H9 (cell line): ENCODE measurements at regions not wholly inside any gene's neighbourhood (a gene's known extent, or its start where the extent isn't known, plus 50 kb on each side); places are given as distances from the start of the nearest gene placed in this dataset.

Experiments used
- DNase-seq: peaks from one replicate; pipeline ENCODE4 v3.0.0-alpha.2; 2017
- H2AFZ ChIP-seq: one replicate; pipeline ENCODE4 v1.6.1; 2013; ENCODE audit warnings: mild to moderate bottlenecking, low read length, control low read depth, moderate library complexity
- H2AK5ac ChIP-seq: 2 replicates; pipeline ENCODE4 v1.6.1; 2013; ENCODE audit warnings: low read length, control low read depth, mixed read lengths; ENCODE audit not compliant: insufficient read length
- H2BK120ac ChIP-seq: one replicate; pipeline ENCODE4 v1.6.1; 2013; ENCODE audit warnings: low read depth, mild to moderate bottlenecking, low read length, control low read depth, inconsistent platforms; ENCODE audit not compliant: poor library complexity, severe bottlenecking
- H2BK12ac ChIP-seq: 2 replicates; pipeline ENCODE4 v1.6.1; 2013; ENCODE audit warnings: low read length, control low read depth, mixed read lengths, low read depth; ENCODE audit not compliant: insufficient read length
- H2BK15ac ChIP-seq: 2 replicates; pipeline ENCODE4 v1.6.1; 2013; ENCODE audit warnings: low read depth, low read length, control low read depth
- H2BK20ac ChIP-seq: one replicate; pipeline ENCODE4 v1.6.1; 2013; ENCODE audit warnings: low read depth, mild to moderate bottlenecking, low read length, control low read depth, inconsistent platforms; ENCODE audit not compliant: poor library complexity, severe bottlenecking
- H2BK5ac ChIP-seq: 2 replicates; pipeline ENCODE4 v1.6.1; 2013; ENCODE audit warnings: low read length, control low read depth, mixed read lengths; ENCODE audit not compliant: insufficient read length
- H3K14ac ChIP-seq: 2 replicates; pipeline ENCODE4 v1.6.1; 2013; ENCODE audit warnings: low read length, control low read depth; ENCODE audit not compliant: insufficient read depth
- H3K18ac ChIP-seq: 2 replicates; pipeline ENCODE4 v1.6.1; 2013; ENCODE audit warnings: low read depth, mild to moderate bottlenecking, mixed read lengths, low read length, control low read depth; ENCODE audit not compliant: insufficient read length
- H3K23ac ChIP-seq: 2 replicates; pipeline ENCODE4 v1.6.1; 2013; ENCODE audit warnings: low read length, control low read depth, mixed read lengths, low read depth; ENCODE audit not compliant: insufficient read length
- H3K23me2 ChIP-seq: 2 replicates; pipeline ENCODE4 v1.6.1; 2013; ENCODE audit warnings: low read depth, mild to moderate bottlenecking, mixed read lengths, low read length, control low read depth; ENCODE audit not compliant: insufficient read length, poor library complexity, severe bottlenecking
- H3K27ac ChIP-seq: 2 replicates; pipeline ENCODE4 v1.5.1; 2013; ENCODE audit warnings: low read length, control low read depth, mixed read lengths, low read depth; ENCODE audit not compliant: insufficient read length
- H3K27me3 ChIP-seq: 2 replicates; pipeline ENCODE4 v1.6.1; 2013; ENCODE audit warnings: low read length, control low read depth, inconsistent platforms; ENCODE audit not compliant: insufficient read depth
- H3K4ac ChIP-seq: 2 replicates; pipeline ENCODE4 v1.6.1; 2013; ENCODE audit warnings: low read depth, mild to moderate bottlenecking, control low read depth, inconsistent platforms, low read length, moderate library complexity
- H3K4me1 ChIP-seq: 2 replicates; pipeline ENCODE4 v1.6.1; 2013; ENCODE audit warnings: low read length, control low read depth, inconsistent platforms; ENCODE audit not compliant: insufficient read depth
- H3K4me2 ChIP-seq: 2 replicates; pipeline ENCODE4 v1.6.1; 2013; ENCODE audit warnings: low read length, control low read depth, mixed read lengths; ENCODE audit not compliant: insufficient read length, insufficient read depth
- H3K56ac ChIP-seq: 2 replicates; pipeline ENCODE4 v1.6.1; 2013; ENCODE audit warnings: low read depth, mild to moderate bottlenecking, mixed read lengths, low read length, control low read depth; ENCODE audit not compliant: insufficient read length
- H3K79me1 ChIP-seq: 2 replicates; pipeline ENCODE4 v1.6.1; 2013; ENCODE audit warnings: low read depth, mild to moderate bottlenecking, moderate library complexity, low read length, control low read depth, inconsistent platforms; ENCODE audit not compliant: insufficient read depth, poor library complexity, severe bottlenecking
- H3K79me2 ChIP-seq: 2 replicates; pipeline ENCODE4 v1.6.1; 2013; ENCODE audit warnings: low read length, control low read depth, inconsistent platforms; ENCODE audit not compliant: insufficient read depth
- H3K9ac ChIP-seq: 2 replicates; pipeline ENCODE4 v1.6.1; 2013; ENCODE audit warnings: low read length, control low read depth, mixed read lengths; ENCODE audit not compliant: insufficient read length; ENCODE audit errors: extremely low read depth
- H3K9me3 ChIP-seq: one replicate; pipeline ENCODE4 v1.6.1; 2013; ENCODE audit warnings: low read depth, low read length, inconsistent platforms; ENCODE audit not compliant: control insufficient read depth
- H3T11ph ChIP-seq: one replicate; pipeline ENCODE4 v1.6.1; 2013; ENCODE audit warnings: mild to moderate bottlenecking, low read length, control low read depth, inconsistent platforms
- H4K20me1 ChIP-seq: one replicate; pipeline ENCODE4 v1.6.1; 2013; ENCODE audit not compliant: control insufficient read depth, insufficient read length, insufficient read depth
- H4K5ac ChIP-seq: 2 replicates; pipeline ENCODE4 v1.6.1; 2013; ENCODE audit warnings: low read depth, mild to moderate bottlenecking, mixed read lengths, low read length, control low read depth; ENCODE audit not compliant: insufficient read length
- H4K8ac ChIP-seq: replicated peaks from 2 replicates; pipeline ENCODE4 v1.6.1; 2013; ENCODE audit warnings: low read length, control low read depth, mixed read lengths, low read depth; ENCODE audit not compliant: insufficient read length
- H4K91ac ChIP-seq: 2 replicates; pipeline ENCODE4 v1.6.1; 2013; ENCODE audit warnings: low read depth, mild to moderate bottlenecking, moderate library complexity, mixed read lengths, low read length, control low read depth; ENCODE audit not compliant: insufficient read length
- H3K27ac Mint-ChIP-seq, 3 experiments: 2 replicates in 2 of 3; 3 replicates in 1 of 3; pipeline ENCODE4 v1.8.0; 2020 to 2021; ENCODE audit warnings: mixed read lengths in 3 of 3, mild to moderate bottlenecking in 1 of 3, moderate library complexity in 1 of 3
- H3K27me3 Mint-ChIP-seq: 2 replicates; pipeline ENCODE4 v1.8.0; 2021; ENCODE audit warnings: low read depth, mild to moderate bottlenecking, moderate library complexity, mixed read lengths
- H3K36me3 Mint-ChIP-seq, 3 experiments: 2 replicates in 2 of 3; 3 replicates in 1 of 3; pipeline ENCODE4 v1.8.0; 2020 to 2021; ENCODE audit warnings: low read depth in 3 of 3, mixed read lengths in 3 of 3; ENCODE audit not compliant: insufficient read depth in 1 of 3
- H3K4me1 Mint-ChIP-seq, 2 experiments: 2 replicates each; pipeline ENCODE4 v1.8.0; 2020; ENCODE audit warnings: mixed read lengths in 2 of 2
- H3K4me3 Mint-ChIP-seq, 2 experiments: 2 replicates in 1 of 2; 3 replicates in 1 of 2; pipeline ENCODE4 v1.8.0; 2020 to 2021; ENCODE audit warnings: mild to moderate bottlenecking in 2 of 2, mixed read lengths in 2 of 2, moderate library complexity in 1 of 2
- H3K9me3 Mint-ChIP-seq, 2 experiments: 2 replicates in 1 of 2; 3 replicates in 1 of 2; pipeline ENCODE4 v1.8.0; 2020; ENCODE audit warnings: mild to moderate bottlenecking in 2 of 2, mixed read lengths in 2 of 2, moderate library complexity in 1 of 2
- CTCF ChIP-seq: fragments of 200-600 bp; sonication (generic); conservative IDR thresholded peaks from 3 replicates; pipeline ENCODE4 v1.8.0; 2021; ENCODE audit warnings: antibody characterized with exemption, mild to moderate bottlenecking
- WGBS: extraction: QIAGEN DNeasy Blood & Tissue Kit; methylation state at CpG from one replicate; pipeline ENCODE4 v1.1.7; 2013; ENCODE audit warnings: missing lambda C conversion rate, low lambda C conversion rate, mixed read lengths; ENCODE audit not compliant: insufficient read length; ENCODE audit errors: extremely low coverage; 5-methylcytosine and 5-hydroxymethylcytosine counted together

- H3K27me3 Mint-ChIP-seq: peaks cover 13% of the 10 kb centered on the region
Observed at GRCh38 chr20:60209048-60209447, 250.8 kb downstream of the CDH26 start.

More at GRCh38 chr20:60209048-60209447, 250.8 kb downstream of the CDH26 start:
- Histone ChIP-seq H2AFZ (no peak overlapping the region), H2BK12ac (no peak overlapping the region), H3K27me3 (no peaks in the 10 kb centered on the region; the same call in 1 of the 2 replicates), H3K27ac (no peak overlapping the region), H3K9ac (no peak overlapping the region), H2BK20ac (no peak overlapping the region), H2BK5ac (no peak overlapping the region), H2BK15ac (no peak overlapping the region), H3K56ac (no peak overlapping the region), H4K20me1 (no peaks in the 10 kb centered on the region), H3T11ph (no peak overlapping the region), H4K5ac (no peak overlapping the region), H3K23ac (no peak overlapping the region), H3K18ac (no peak overlapping the region), H3K14ac (no peak overlapping the region), H3K79me1 (no peaks in the 10 kb centered on the region), H3K9me3 (no peaks in the 10 kb centered on the region), H3K4ac (no peak overlapping the region), H2AK5ac (no peak overlapping the region), H3K4me2 (no peak overlapping the region), H3K23me2 (peaks cover 3% of the 10 kb centered on the region), H2BK120ac (no peak overlapping the region), H4K91ac (no peak overlapping the region), H4K8ac (no peak overlapping the region), H3K4me1 (no peaks in the 10 kb centered on the region; the same call in 1 of the 2 replicates), H3K79me2 (no peaks in the 10 kb centered on the region)
- no CpG with 5 or more reads among the region's 4 CpGs for WGBS
- DNase-seq: no peak
- no peak overlapping the region for H3K4me3 Mint-ChIP-seq
- H3K9me3 Mint-ChIP-seq: no peaks in the 10 kb centered on the region; a peak in 2 of 5 replicates
- H3K4me1 Mint-ChIP-seq: peaks cover 15% of the 10 kb centered on the region in 2 experiments
- TF ChIP-seq CTCF: no peak
- H3K27ac Mint-ChIP-seq: no peak overlapping the region
- H3K36me3 Mint-ChIP-seq: no peaks in the 10 kb centered on the region
